H1 (cell line): ENCODE measurements at regions not wholly inside any gene's neighbourhood (a gene's known extent, or its start where the extent isn't known, plus 50 kb on each side); places are given as distances from the start of the nearest gene placed in this dataset.

Source experiments
- BRCA1 ChIP-seq: IDR thresholded peaks from 2 replicates; pipeline ENCODE4 v1.6.1; 2012; ENCODE audit warnings: low read depth, low read length, improper control_type of control experiment
- CHD7 ChIP-seq: fragments of 300-600 bp; sonication (generic); IDR thresholded peaks from 2 replicates; pipeline ENCODE4 v1.7.1; 2012; ENCODE audit warnings: low read length, moderate library complexity, mild to moderate bottlenecking, inconsistent platforms; ENCODE audit not compliant: insufficient replicate concordance
- E2F6 ChIP-seq: IDR thresholded peaks from 2 replicates; pipeline ENCODE4 v1.6.1; 2012; ENCODE audit warnings: inconsistent platforms
- EP300 ChIP-seq, 2 experiments: IDR thresholded peaks; 1 replicate in 1 of 2; 2 replicates in 1 of 2; pipeline ENCODE4 v1.6.1; 2011 to 2012; ENCODE audit warnings: low read depth in 2 of 2, low read length in 2 of 2, mild to moderate bottlenecking in 2 of 2, borderline replicate concordance in 1 of 2, inconsistent platforms in 1 of 2, moderate library complexity in 1 of 2
- EZH2 ChIP-seq: fragments of 200-600 bp; sonication (generic); IDR thresholded peaks from 2 replicates; pipeline ENCODE4 v1.7.1; 2012; ENCODE audit warnings: low read depth, mild to moderate bottlenecking, moderate library complexity, low read length, inconsistent platforms; ENCODE audit not compliant: severe bottlenecking
- GTF2F1 ChIP-seq: IDR thresholded peaks from 2 replicates; pipeline ENCODE4 v1.6.1; 2012; ENCODE audit warnings: low read depth, low read length, improper control_type of control experiment, borderline replicate concordance

GRCh38 chr19:28972058-28972852 lies 240.7 kb downstream of the UQCRFS1 start (continued):
- TF ChIP-seq CHD7, result no peak
- TF ChIP-seq EP300 (IDR thresholded peaks at IDR 0.05; ENCODE audit: borderline replicate concordance in 1 of 2, low read depth in 2 of 2, low read length in 2 of 2), result no peak
- no peak for TF ChIP-seq EZH2
- no peak for TF ChIP-seq GTF2F1
- TF ChIP-seq E2F6, result no peak
- no peak for TF ChIP-seq BRCA1
